HL-60 (cell line): ENCODE measurements at regions not wholly inside any gene's neighbourhood (a gene's known extent, or its start where the extent isn't known, plus 50 kb on each side); places are given as distances from the start of the nearest gene placed in this dataset.

Source experiments
- DNase-seq, 2 experiments: peaks; one replicate each; pipeline ENCODE4 v3.0.0-alpha.2; 2010 to 2020; ENCODE audit warnings: low read depth in 1 of 2, low spot score in 1 of 2
- H3K27ac ChIP-seq: fragments of 250-450 bp; sonication (Bioruptor Pico); replicated peaks from 2 replicates; pipeline ENCODE4 v1.5.1; 2020; ENCODE audit warnings: mild to moderate bottlenecking, moderate library complexity
- H3K27me3 ChIP-seq: fragments of 250-450 bp; sonication (Bioruptor Pico); 2 replicates; pipeline ENCODE4 v1.5.1; 2021; ENCODE audit warnings: mild to moderate bottlenecking, moderate library complexity; ENCODE audit not compliant: insufficient read depth, poor library complexity, severe bottlenecking
- H3K4me3 ChIP-seq: replicated peaks from 2 replicates; pipeline ENCODE4 v1.5.1; 2011; ENCODE audit warnings: mild to moderate bottlenecking, control low read depth, low read length; ENCODE audit not compliant: insufficient read depth
- CTCF ChIP-seq: IDR thresholded peaks from one replicate; pipeline ENCODE4 v1.5.1; 2011; ENCODE audit warnings: low read length, control low read depth, inconsistent platforms; ENCODE audit not compliant: insufficient read depth
- GABPA ChIP-seq: IDR thresholded peaks from 2 replicates; pipeline ENCODE4 v1.6.1; 2012; ENCODE audit warnings: low read depth
- POLR2AphosphoS5 ChIP-seq: IDR thresholded peaks from 2 replicates; pipeline ENCODE4 v1.6.1; 2012; ENCODE audit warnings: low read depth
- REST ChIP-seq: IDR thresholded peaks from 2 replicates; pipeline ENCODE4 v1.6.1; 2012; ENCODE audit warnings: low read depth; ENCODE audit not compliant: insufficient replicate concordance
- SPI1 ChIP-seq: IDR thresholded peaks from 2 replicates; pipeline ENCODE4 v1.6.1; 2012; ENCODE audit warnings: low read depth, mild to moderate bottlenecking, borderline replicate concordance

GRCh38 chr10:100655326-100655759 lies 90.0 kb upstream of the PAX2 start:
- no peak overlapping the region for H3K4me3 ChIP-seq
- no peak for DNase-seq
- H3K27ac ChIP-seq = no peak overlapping the region
- H3K27me3 ChIP-seq = peaks cover 60% of the 10 kb centered on the region
- TF ChIP-seq CTCF = no peak
- no peak for TF ChIP-seq GABPA

GRCh38 chr10:100655760-100656421 lies 89.5 kb upstream of the PAX2 start:
- TF ChIP-seq CTCF (no peak), SPI1 (no peak), POLR2AphosphoS5 (no peak), GABPA (no peak)
- DNase-seq = no peak
- Histone ChIP-seq H3K27me3 (peaks cover 63% of the 10 kb centered on the region), H3K4me3 (no peak overlapping the region), H3K27ac (no peak overlapping the region)

GRCh38 chr10:100656454-100656853 lies 88.9 kb upstream of the PAX2 start:
- no peak for DNase-seq
- Histone ChIP-seq H3K27ac (no peak overlapping the region), H3K4me3 (no peak overlapping the region), H3K27me3 (peaks cover 66% of the 10 kb centered on the region)
- no peak for TF ChIP-seq SPI1
- no peak for TF ChIP-seq CTCF
- no peak for TF ChIP-seq REST

- Histone ChIP-seq H3K4me3 (no peak overlapping the region), H3K27ac (no peak overlapping the region), H3K27me3 (peaks cover 63% of the 10 kb centered on the region)
- no peak for DNase-seq
- TF ChIP-seq GABPA = no peak
- TF ChIP-seq REST = no peak
- TF ChIP-seq POLR2AphosphoS5 = no peak
- no peak for TF ChIP-seq SPI1
- no peak for TF ChIP-seq CTCF
Observed at GRCh38 chr10:100658269-100658668, 87.1 kb upstream of the PAX2 start.
